ENCODE measurements at regions not wholly inside any gene's neighbourhood (a gene's known extent, or its start where the extent isn't known, plus 50 kb on each side); places are given as distances from the start of the nearest gene placed in this dataset.

- DNase-seq: no peak
Measured at GRCh38 chr13:44101347-44102083, 221.8 kb downstream of the LACC1 start.

GRCh38 chr13:44103429-44104196 is 223.9 kb downstream of the LACC1 start:
- DNase-seq: no peak

- DNase-seq: no peak
Measured at GRCh38 chr13:44104197-44104490, 224.4 kb downstream of the LACC1 start.

GRCh38 chr13:44104969-44105368 is 225.3 kb downstream of the LACC1 start:
- no peak for DNase-seq

GRCh38 chr13:44106266-44107152 is 226.8 kb downstream of the LACC1 start:
- DNase-seq: no peak

GRCh38 chr13:44107357-44108121 is 227.8 kb downstream of the LACC1 start:
- DNase-seq: no peak

GRCh38 chr13:44108331-44108858 is 228.7 kb downstream of the LACC1 start:
- no peak for DNase-seq

GRCh38 chr13:44110091-44110621 is 230.5 kb downstream of the LACC1 start:
- no peak for DNase-seq

GRCh38 chr13:44111701-44112100 is 232.0 kb downstream of the LACC1 start:
- DNase-seq: no peak

- no peak for DNase-seq
Measured at GRCh38 chr13:44112700-44113329, 233.1 kb downstream of the LACC1 start.

GRCh38 chr13:44116562-44117332 is 237.0 kb downstream of the LACC1 start:
- DNase-seq: no peak

GRCh38 chr13:44117351-44117750 is 237.6 kb downstream of the LACC1 start:
- DNase-seq: no peak

GRCh38 chr13:44117816-44118215 is 238.1 kb downstream of the LACC1 start:
- no peak for DNase-seq

GRCh38 chr13:44118881-44119280 is 239.2 kb downstream of the LACC1 start:
- DNase-seq: no peak

- peak; percentile 67 for DNase-seq
Measured at GRCh38 chr13:44120043-44120442, 240.3 kb downstream of the LACC1 start.

- DNase-seq: no peak
Measured at GRCh38 chr13:44120849-44121755, 241.4 kb downstream of the LACC1 start.

GRCh38 chr13:44124352-44124751 is 244.6 kb downstream of the LACC1 start:
- no peak for DNase-seq

- DNase-seq: no peak
Measured at GRCh38 chr13:44125943-44126469, 246.3 kb downstream of the LACC1 start.

- DNase-seq: no peak
Measured at GRCh38 chr13:44128552-44129001, 245.0 kb upstream of the SERP2 start.
